NCI-H1092 (cell line): ENCODE measurements at regions not wholly inside any gene's neighbourhood (a gene's known extent, or its start where the extent isn't known, plus 50 kb on each side); places are given as distances from the start of the nearest gene placed in this dataset.

ENCODE experiments used
- DNase-seq: peaks from one replicate; lab custom pipeline; 2025; lab: John Stamatoyannopoulos, UW

DNA sequence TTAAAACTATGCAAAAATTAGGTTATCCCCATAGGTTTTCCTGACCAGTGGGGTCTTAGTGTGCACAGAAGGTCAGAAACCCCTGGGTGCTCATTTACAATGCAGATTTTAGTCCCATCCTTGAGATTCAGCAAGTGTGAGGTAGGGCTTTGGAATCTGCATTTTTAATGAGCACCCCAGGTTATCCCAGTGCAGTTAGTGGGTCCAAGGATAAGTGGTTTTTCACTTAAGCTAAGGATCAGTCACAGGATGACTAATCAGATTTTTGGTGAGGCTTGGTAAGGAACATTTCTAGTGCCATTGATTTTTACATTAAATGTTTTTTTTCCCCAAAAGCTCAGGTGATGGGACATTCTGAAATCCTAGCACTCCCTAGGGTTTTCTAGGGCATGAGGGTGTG lies 50.7 kb upstream of the MGAT5 start:
- DNase-seq: no peak
